HCT116 (cell line): ENCODE measurements at regions not wholly inside any gene's neighbourhood (a gene's known extent, or its start where the extent isn't known, plus 50 kb on each side); places are given as distances from the start of the nearest gene placed in this dataset. TPM values are rescaled to one million over a fixed set of nuclear protein-coding genes. Genes with fewer than 3 reads are reported as not detected.
"Not testable (repeated sequence)": the region's sequence is repeated elsewhere in the genome, so short reads cannot be mapped to it uniquely, and the experiment has no call there.

Experiments used
- ATAC-seq: fragments of 200-7000 bp; cut with Tn5 transposase; 2 replicates; pipeline ENCODE4 v1.9.1; 2020; ENCODE audit warnings: mild to moderate bottlenecking, moderate library complexity
- BruUV-seq: library from RNA; stranded (reverse); fragments of 400-500 nt; replicated peaks from 2 replicates; lab custom pipeline; 2021; lab: Mats Ljungman, UMichigan
- CTCF ChIA-PET: fragments of 300-600 bp; sonication (Branson Sonifier 250); formaldehyde crosslinking; loops from one replicate; lab custom pipeline; 2021; ENCODE audit warnings: antibody characterized with exemption; lab: Charles Lee
- POLR2A ChIA-PET: fragments of 300-600, 350-600 bp; sonication (Branson Sonifier 250); formaldehyde crosslinking; loops from one replicate; lab custom pipeline; 2021; ENCODE audit warnings: antibody characterized with exemption; lab: Charles Lee
- RAD21 ChIA-PET, 2 experiments: fragments of 300-600 bp; sonication (Branson Sonifier 250); formaldehyde crosslinking; loops; one replicate each; lab custom pipeline; 2023; ENCODE audit warnings: low total read pairs in 2 of 2; ENCODE audit not compliant: uncharacterized antibody in 2 of 2, unreplicated experiment in 2 of 2, low non-redundant PET in 1 of 2; lab: Charles Lee
- DNase-seq: peaks from one replicate; pipeline ENCODE4 v3.0.0-alpha.2; 2010; ENCODE audit warnings: low read depth, low spot score
- H2AFZ ChIP-seq: fragments of 200-600 bp; shearing (Covaris generic), sonication (generic); 2 replicates; pipeline ENCODE4 v1.6.1; 2017; ENCODE audit warnings: low read depth, mixed run types, mixed read lengths, antibody characterized with exemption, low read length; ENCODE audit not compliant: poor library complexity, severe bottlenecking
- H3K27ac ChIP-seq: 2 replicates; pipeline ENCODE4 v1.5.1; 2012; ENCODE audit warnings: low read depth, low read length
- H3K27me3 ChIP-seq: fragments of 200-600 bp; sonication (generic); 2 replicates; pipeline ENCODE4 v1.6.1; 2016; ENCODE audit warnings: mixed run types, low read length, mixed read lengths; ENCODE audit not compliant: insufficient read depth
- H3K36me3 ChIP-seq, 2 experiments: fragments of 200-500 bp in 1 of 2; fragments of 200-600 bp in 1 of 2; sonication (Bioruptor generic) in 1 of 2; sonication (generic) in 1 of 2; 2 replicates each; pipeline versions ENCODE4 v1.5.1 to v1.6.1; 2014 to 2016; ENCODE audit warnings: low read length in 2 of 2, inconsistent platforms in 1 of 2, mixed read lengths in 1 of 2, mixed run types in 1 of 2; ENCODE audit not compliant: insufficient read depth in 2 of 2, control insufficient read depth in 1 of 2
- H3K4me1 ChIP-seq, 2 experiments: fragments of 200-600 bp in 1 of 2; sonication (generic) in 1 of 2; 2 replicates each; pipeline versions ENCODE4 v1.5.1 to v1.6.1; 2012 to 2017; ENCODE audit warnings: low read length in 2 of 2, inconsistent platforms in 1 of 2, mild to moderate bottlenecking in 1 of 2, mixed read lengths in 1 of 2, mixed run types in 1 of 2, moderate library complexity in 1 of 2; ENCODE audit not compliant: insufficient read depth in 2 of 2, control insufficient read depth in 1 of 2
- H3K4me2 ChIP-seq: fragments of 200-600 bp; sonication (generic); 2 replicates; pipeline ENCODE4 v1.6.1; 2017; ENCODE audit warnings: mixed run types, low read length, mixed read lengths
- H3K4me3 ChIP-seq, 2 experiments: fragments of 200-600 bp in 1 of 2; sonication (generic) in 1 of 2; replicated peaks in 1 of 2; 2 replicates each; pipeline ENCODE4 v1.5.1; 2011 to 2016; ENCODE audit warnings: low read length in 2 of 2, control low read depth in 1 of 2, low read depth in 1 of 2, mild to moderate bottlenecking in 1 of 2, mixed read lengths in 1 of 2, mixed run types in 1 of 2
- H3K79me2 ChIP-seq: fragments of 200-600 bp; sonication (generic); 2 replicates; pipeline ENCODE4 v1.6.1; 2017; ENCODE audit warnings: mild to moderate bottlenecking, mixed run types, low read length, moderate library complexity, mixed read lengths; ENCODE audit not compliant: insufficient read depth
- H3K9ac ChIP-seq: fragments of 200-600 bp; sonication (generic); 2 replicates; pipeline ENCODE4 v1.6.1; 2016; ENCODE audit warnings: low read length, mixed read lengths
- H3K9me2 ChIP-seq: fragments of 200-600 bp; sonication (generic), shearing (Covaris generic); 2 replicates; pipeline ENCODE4 v1.6.1; 2017; ENCODE audit warnings: mixed run types, mild to moderate bottlenecking, moderate library complexity; ENCODE audit not compliant: insufficient read depth
- H3K9me3 ChIP-seq, 2 experiments: fragments of 200-500 bp in 1 of 2; fragments of 200-600 bp in 1 of 2; sonication (Bioruptor generic) in 1 of 2; sonication (generic) in 1 of 2; 2 replicates each; pipeline ENCODE4 v1.6.1; 2014 to 2017; ENCODE audit warnings: low read length in 2 of 2, mixed read lengths in 2 of 2, inconsistent platforms in 1 of 2, low read depth in 1 of 2, mild to moderate bottlenecking in 1 of 2, mixed run types in 1 of 2, moderate library complexity in 1 of 2; ENCODE audit not compliant: control insufficient read depth in 1 of 2, insufficient read depth in 1 of 2
- H4K20me1 ChIP-seq: fragments of 200-600 bp; sonication (generic), shearing (Covaris generic); 2 replicates; pipeline ENCODE4 v1.6.1; 2017; ENCODE audit warnings: mixed run types, mild to moderate bottlenecking, moderate library complexity; ENCODE audit not compliant: insufficient read depth
- intact Hi-C: fragments of 100-400 bp; cut with micrococcal nuclease; formaldehyde crosslinking; loops from 2 replicates; pipeline ENCODE4 v1.10.0; 2022
- microRNA-seq: library from miRNA; unstranded; fragments of <30 nt; microRNA quantifications from one replicate; pipeline ENCODE4, GENCODE V29; 2016; ENCODE audit warnings: borderline number of aligned reads

DNA sequence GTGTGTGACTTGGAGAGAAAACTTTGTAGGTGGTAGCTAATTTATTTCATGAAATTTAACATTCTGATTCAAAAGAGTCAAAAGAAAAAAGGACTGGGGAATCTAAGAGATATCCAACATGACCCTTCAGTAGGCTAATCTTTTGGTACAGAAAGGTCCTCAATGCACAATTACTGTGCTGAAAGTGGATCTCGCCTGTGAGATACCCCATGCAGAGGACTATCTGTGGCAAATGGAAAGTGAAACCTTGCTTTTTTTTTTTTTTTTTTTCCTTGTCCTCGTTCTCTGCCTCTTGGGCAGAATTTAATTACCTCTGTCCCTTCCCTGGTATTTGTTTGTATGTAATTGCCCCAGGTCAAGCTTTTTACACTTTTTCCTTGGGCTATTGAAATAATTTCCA lies 93.2 kb upstream of the POTEB2 start:
- intact Hi-C loops, BruUV-seq: not testable (repeated sequence)

DNA sequence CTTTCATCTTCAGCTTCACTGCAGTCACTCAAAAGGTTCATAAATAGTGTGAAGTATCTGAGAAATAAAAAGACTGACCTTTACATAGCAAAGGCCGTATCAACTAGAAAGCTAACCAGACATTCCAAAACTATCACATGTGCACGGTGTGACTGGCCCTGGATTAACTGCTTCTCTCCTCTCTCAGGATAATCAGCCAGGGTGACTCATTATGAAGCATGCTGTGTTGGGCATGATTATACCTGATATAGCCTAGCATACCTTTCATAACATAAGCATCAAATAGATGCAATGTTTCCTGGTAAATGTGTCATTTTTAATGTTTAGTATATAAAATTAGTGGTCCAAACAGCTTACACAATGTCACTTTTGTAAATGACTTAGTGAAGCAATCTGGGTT lies 63.2 kb upstream of the POTEB2 start:
- H3K36me3 ChIP-seq, BruUV-seq, CTCF ChIA-PET, intact Hi-C loops, POLR2A ChIA-PET, RAD21 ChIA-PET, H3K4me1 ChIP-seq, ATAC-seq, H3K27me3 ChIP-seq, H3K79me2 ChIP-seq, H3K4me3 ChIP-seq, H2AFZ ChIP-seq, H4K20me1 ChIP-seq, H3K27ac ChIP-seq, H3K9me2 ChIP-seq, H3K9ac ChIP-seq, H3K9me3 ChIP-seq, H3K4me2 ChIP-seq, DNase-seq: not testable (repeated sequence)

More for the DNA sequence above, 93.2 kb upstream of the POTEB2 start:
- H2AFZ ChIP-seq, CTCF ChIA-PET, H3K4me3 ChIP-seq, H3K27me3 ChIP-seq, H3K27ac ChIP-seq, POLR2A ChIA-PET, DNase-seq, H3K4me2 ChIP-seq, H3K9ac ChIP-seq, ATAC-seq, H4K20me1 ChIP-seq, RAD21 ChIA-PET, H3K9me3 ChIP-seq, H3K9me2 ChIP-seq, H3K4me1 ChIP-seq, H3K79me2 ChIP-seq, H3K36me3 ChIP-seq: not testable (repeated sequence)

Small RNA genes in the stretch of these regions (microRNA-seq; reads per million reads assigned to microRNA genes)
- not detected for gene MIR5701-1
